WTC11 (cell line): ENCODE measurements at regions not wholly inside any gene's neighbourhood (a gene's known extent, or its start where the extent isn't known, plus 50 kb on each side); places are given as distances from the start of the nearest gene placed in this dataset.

Experiments used
- ATAC-seq: fragments of 200-7000 bp; cut with Tn5 transposase; 2 replicates; pipeline ENCODE4 v1.10.0; 2021; ENCODE audit warnings: mild to moderate bottlenecking, moderate library complexity
- CTCF ChIA-PET: fragments of 300-600 bp; sonication (Branson Sonifier 250); formaldehyde crosslinking; loops from one replicate; lab custom pipeline; 2021; ENCODE audit warnings: antibody characterized with exemption; lab: Charles Lee
- POLR2A ChIA-PET: fragments of 350-600 bp; sonication (Branson Sonifier 250); formaldehyde crosslinking; loops from one replicate; lab custom pipeline; 2021; ENCODE audit warnings: antibody characterized with exemption; lab: Charles Lee
- DNase-seq: peaks from one replicate; pipeline ENCODE4 v3.0.0; 2021; ENCODE audit warnings: low spot score
- H3K27ac Mint-ChIP-seq: 2 replicates; pipeline ENCODE4 v1.8.0; 2021; ENCODE audit warnings: mixed read lengths
- H3K27me3 Mint-ChIP-seq: 2 replicates; pipeline ENCODE4 v1.8.0; 2021; ENCODE audit warnings: low read depth, mild to moderate bottlenecking, moderate library complexity, mixed read lengths
- H3K36me3 Mint-ChIP-seq: 2 replicates; pipeline ENCODE4 v1.8.0; 2021; ENCODE audit warnings: mixed read lengths
- H3K4me1 Mint-ChIP-seq: 2 replicates; pipeline ENCODE4 v1.8.0; 2022; ENCODE audit warnings: mixed read lengths
- H3K4me3 Mint-ChIP-seq: 2 replicates; pipeline ENCODE4 v1.8.0; 2021; ENCODE audit warnings: mild to moderate bottlenecking, moderate library complexity, mixed read lengths
- H3K9me3 Mint-ChIP-seq: 2 replicates; pipeline ENCODE4 v1.8.0; 2021; ENCODE audit warnings: mixed read lengths
- ATF1 ChIP-seq: sonication (generic); formaldehyde crosslinking; IDR thresholded peaks from 2 replicates; pipeline ENCODE4 v1.8.1; 2023; ENCODE audit warnings: mild to moderate bottlenecking, moderate library complexity, missing genetic modification reagents
- CREB1 ChIP-seq: sonication (generic); formaldehyde crosslinking; IDR thresholded peaks from 2 replicates; pipeline ENCODE4 v1.8.0; 2023; ENCODE audit warnings: mild to moderate bottlenecking, missing genetic modification reagents
- CREM ChIP-seq: sonication (generic); formaldehyde crosslinking; IDR thresholded peaks from 2 replicates; pipeline ENCODE4 v1.8.1; 2022; ENCODE audit warnings: mild to moderate bottlenecking, missing genetic modification reagents, moderate library complexity
- ELF4 ChIP-seq: sonication (generic); formaldehyde crosslinking; IDR thresholded peaks from 2 replicates; pipeline ENCODE4 v1.8.1; 2022; ENCODE audit warnings: low read depth, mild to moderate bottlenecking, moderate library complexity, missing genetic modification reagents
- EMX1 ChIP-seq: fragments of 250-450 bp; sonication (Bioruptor Pico); IDR thresholded peaks from 2 replicates; pipeline ENCODE4 v1.8.0; 2021; ENCODE audit warnings: mild to moderate bottlenecking
- FOXP1 ChIP-seq: sonication (generic); formaldehyde crosslinking; IDR thresholded peaks from 2 replicates; pipeline ENCODE4 v1.8.0; 2022; ENCODE audit warnings: missing genetic modification reagents, mild to moderate bottlenecking, moderate library complexity, borderline replicate concordance
- GRHL2 ChIP-seq: fragments of 250-450 bp; sonication (Bioruptor Pico); IDR thresholded peaks from 2 replicates; pipeline ENCODE4 v1.8.0; 2022; ENCODE audit warnings: mild to moderate bottlenecking, moderate library complexity; ENCODE audit not compliant: insufficient replicate concordance, severe bottlenecking
- NFE2L1 ChIP-seq: sonication (generic); formaldehyde crosslinking; IDR thresholded peaks from 2 replicates; pipeline ENCODE4 v1.8.1; 2023; ENCODE audit warnings: missing genetic modification reagents
- NFYB ChIP-seq: sonication (generic); formaldehyde crosslinking; conservative IDR thresholded peaks from 2 replicates; pipeline ENCODE4 v1.8.0; 2022; ENCODE audit warnings: low read depth, missing genetic modification reagents
- NR3C1 ChIP-seq: sonication (generic); formaldehyde crosslinking; conservative IDR thresholded peaks from 2 replicates; pipeline ENCODE4 v1.8.1; 2023; ENCODE audit warnings: low read depth, mild to moderate bottlenecking, missing genetic modification reagents
- TCF7 ChIP-seq: sonication (generic); formaldehyde crosslinking; IDR thresholded peaks from 2 replicates; pipeline ENCODE4 v1.8.0; 2022; ENCODE audit warnings: mild to moderate bottlenecking, low read depth, missing genetic modification reagents, moderate library complexity
- ZNF317 ChIP-seq: sonication (generic); formaldehyde crosslinking; IDR thresholded peaks from 2 replicates; pipeline ENCODE4 v1.8.1; 2023; ENCODE audit warnings: low read depth, mild to moderate bottlenecking, moderate library complexity, missing genetic modification reagents, borderline replicate concordance
- ZNF423 ChIP-seq: fragments of 250-450 bp; sonication (Bioruptor Pico); IDR thresholded peaks from 2 replicates; pipeline ENCODE4 v2.1.2; 2022; ENCODE audit warnings: mild to moderate bottlenecking, moderate library complexity
- ZNF671 ChIP-seq: fragments of 250-450 bp; sonication (Bioruptor Pico); IDR thresholded peaks from 2 replicates; pipeline ENCODE4 v1.8.0; 2021; ENCODE audit warnings: mild to moderate bottlenecking
- TF ChIP-seq, protein P1 (sequence below): sonication (generic); formaldehyde crosslinking; IDR thresholded peaks from 2 replicates; pipeline ENCODE4 v1.8.0; 2022; ENCODE audit warnings: mild to moderate bottlenecking, missing genetic modification reagents
- TF ChIP-seq, protein P2 (sequence below): sonication (generic); formaldehyde crosslinking; IDR thresholded peaks from 2 replicates; pipeline ENCODE4 v1.8.1; 2023; ENCODE audit warnings: mild to moderate bottlenecking, missing genetic modification reagents, moderate library complexity
- TF ChIP-seq, protein P3 (sequence below): sonication (generic); formaldehyde crosslinking; conservative IDR thresholded peaks from 2 replicates; pipeline ENCODE4 v1.8.1; 2022; ENCODE audit warnings: mild to moderate bottlenecking, missing genetic modification reagents
- TF ChIP-seq, protein P4 (sequence below): sonication (generic); formaldehyde crosslinking; IDR thresholded peaks from 2 replicates; pipeline ENCODE4 v1.8.1; 2023; ENCODE audit warnings: mild to moderate bottlenecking, missing genetic modification reagents
- TF ChIP-seq, protein P5 (sequence below): sonication (generic); formaldehyde crosslinking; IDR thresholded peaks from 2 replicates; pipeline ENCODE4 v1.8.0; 2022; ENCODE audit warnings: missing genetic modification reagents
- TF ChIP-seq, protein P6 (sequence below): fragments of 250-450 bp; sonication (Bioruptor Pico); IDR thresholded peaks from 2 replicates; pipeline ENCODE4 v1.8.0; 2021; ENCODE audit warnings: mild to moderate bottlenecking
- TF ChIP-seq, protein P7 (sequence below): sonication (generic); formaldehyde crosslinking; IDR thresholded peaks from 2 replicates; pipeline ENCODE4 v1.8.1; 2023; ENCODE audit warnings: mild to moderate bottlenecking, missing genetic modification reagents, moderate library complexity

DNA sequence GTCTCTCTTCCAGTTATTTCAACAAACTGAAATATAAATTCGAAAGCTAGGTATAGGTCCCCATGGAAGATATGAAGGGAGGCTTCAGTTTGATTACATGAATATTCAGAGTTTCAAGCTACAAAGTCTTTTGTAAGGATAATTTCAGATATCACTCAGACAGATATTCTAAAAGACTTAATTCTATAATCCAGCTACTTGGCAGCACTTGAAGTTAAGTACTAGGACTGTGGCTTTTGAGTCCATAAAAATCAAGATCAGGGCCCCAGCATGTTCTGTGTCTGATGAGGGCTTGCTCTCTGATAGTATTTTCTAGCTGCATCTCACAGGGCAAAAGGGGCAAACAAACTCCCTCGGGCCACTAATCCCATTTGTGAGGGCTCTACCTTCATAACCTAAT, 160.6 kb upstream of the IRS2 start:
- Mint-ChIP-seq H3K4me3 (no peak overlapping the region), H3K27ac (no peak overlapping the region), H3K9me3 (peaks cover 37% of the 10 kb centered on the region)
- no peak for ATAC-seq
- TF ChIP-seq NFYB (CRISPR knock-in tag) = no peak
- TF ChIP-seq, protein P1, sequence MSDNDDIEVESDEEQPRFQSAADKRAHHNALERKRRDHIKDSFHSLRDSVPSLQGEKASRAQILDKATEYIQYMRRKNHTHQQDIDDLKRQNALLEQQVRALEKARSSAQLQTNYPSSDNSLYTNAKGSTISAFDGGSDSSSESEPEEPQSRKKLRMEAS = no peak
- TF ChIP-seq, all 79 proteins: peak for 0
- Mint-ChIP-seq H3K4me1 (no peaks in the 10 kb centered on the region), H3K27me3 (peaks cover 5% of the 10 kb centered on the region; the same call in 1 of the 2 replicates), H3K36me3 (peaks cover 7% of the 10 kb centered on the region; the same call in 1 of the 2 replicates)
- ChIA-PET CTCF (no interaction called here), POLR2A (no interaction called here)
- DNase-seq = no peak

DNA sequence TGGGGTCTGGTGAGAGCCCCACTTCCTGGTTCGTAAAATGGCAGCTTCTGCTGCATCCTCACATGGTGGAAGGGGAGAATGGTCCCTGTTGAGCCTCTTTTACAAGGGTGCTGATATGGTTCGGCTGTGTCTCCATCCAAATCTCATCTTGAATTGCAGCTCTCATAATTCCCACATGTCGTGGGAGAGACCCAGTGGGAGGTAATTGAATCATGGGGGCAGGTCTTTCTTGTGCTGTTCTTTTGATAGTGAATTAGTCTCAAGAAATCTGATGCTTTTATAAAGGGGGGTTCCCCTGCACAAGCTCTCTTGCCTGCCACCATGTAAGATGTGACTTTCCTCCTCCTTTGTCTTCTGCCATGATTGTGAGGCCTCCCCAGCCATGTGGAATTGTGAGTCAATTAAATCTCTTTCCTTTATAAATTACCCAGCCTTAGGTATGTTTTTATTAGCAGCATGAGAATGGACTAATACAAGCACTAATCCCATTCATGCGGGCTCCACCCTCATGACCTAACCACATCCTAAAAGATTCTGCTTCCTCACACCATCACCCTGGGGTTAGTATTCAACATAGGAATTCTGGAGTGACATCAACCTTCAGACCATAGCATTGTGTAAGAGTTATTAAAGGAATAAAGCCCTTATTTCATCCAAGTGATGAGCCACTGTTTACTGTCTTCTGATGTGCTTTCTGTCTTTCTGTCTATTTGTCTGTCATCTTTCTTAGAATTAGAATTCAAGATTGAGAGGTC, 159.0 kb upstream of the IRS2 start:
- Mint-ChIP-seq H3K36me3 (peaks cover 7% of the 10 kb centered on the region; the same call in 1 of the 2 replicates), H3K4me1 (no peaks in the 10 kb centered on the region), H3K9me3 (peaks cover 32% of the 10 kb centered on the region), H3K27ac (no peak overlapping the region), H3K27me3 (no peaks in the 10 kb centered on the region), H3K4me3 (no peak overlapping the region)
- DNase-seq (no peak), ATAC-seq (no peak)
- ChIA-PET CTCF (no interaction called here), POLR2A (no interaction called here)
- TF ChIP-seq, protein P2, sequence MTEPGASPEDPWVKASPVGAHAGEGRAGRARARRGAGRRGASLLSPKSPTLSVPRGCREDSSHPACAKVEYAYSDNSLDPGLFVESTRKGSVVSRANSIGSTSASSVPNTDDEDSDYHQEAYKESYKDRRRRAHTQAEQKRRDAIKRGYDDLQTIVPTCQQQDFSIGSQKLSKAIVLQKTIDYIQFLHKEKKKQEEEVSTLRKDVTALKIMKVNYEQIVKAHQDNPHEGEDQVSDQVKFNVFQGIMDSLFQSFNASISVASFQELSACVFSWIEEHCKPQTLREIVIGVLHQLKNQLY (CRISPR knock-in tag) = no peak
- TF ChIP-seq CREM (CRISPR knock-in tag) (no peak), ZNF317 (CRISPR knock-in tag) (no peak), NFE2L1 (CRISPR knock-in tag) (no peak), FOXP1 (CRISPR knock-in tag) (no peak)
- TF ChIP-seq, protein P3, sequence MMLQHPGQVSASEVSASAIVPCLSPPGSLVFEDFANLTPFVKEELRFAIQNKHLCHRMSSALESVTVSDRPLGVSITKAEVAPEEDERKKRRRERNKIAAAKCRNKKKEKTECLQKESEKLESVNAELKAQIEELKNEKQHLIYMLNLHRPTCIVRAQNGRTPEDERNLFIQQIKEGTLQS (CRISPR knock-in tag) = no peak
- TF ChIP-seq, protein P4, sequence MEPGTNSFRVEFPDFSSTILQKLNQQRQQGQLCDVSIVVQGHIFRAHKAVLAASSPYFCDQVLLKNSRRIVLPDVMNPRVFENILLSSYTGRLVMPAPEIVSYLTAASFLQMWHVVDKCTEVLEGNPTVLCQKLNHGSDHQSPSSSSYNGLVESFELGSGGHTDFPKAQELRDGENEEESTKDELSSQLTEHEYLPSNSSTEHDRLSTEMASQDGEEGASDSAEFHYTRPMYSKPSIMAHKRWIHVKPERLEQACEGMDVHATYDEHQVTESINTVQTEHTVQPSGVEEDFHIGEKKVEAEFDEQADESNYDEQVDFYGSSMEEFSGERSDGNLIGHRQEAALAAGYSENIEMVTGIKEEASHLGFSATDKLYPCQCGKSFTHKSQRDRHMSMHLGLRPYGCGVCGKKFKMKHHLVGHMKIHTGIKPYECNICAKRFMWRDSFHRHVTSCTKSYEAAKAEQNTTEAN (CRISPR knock-in tag) = no peak

DNA sequence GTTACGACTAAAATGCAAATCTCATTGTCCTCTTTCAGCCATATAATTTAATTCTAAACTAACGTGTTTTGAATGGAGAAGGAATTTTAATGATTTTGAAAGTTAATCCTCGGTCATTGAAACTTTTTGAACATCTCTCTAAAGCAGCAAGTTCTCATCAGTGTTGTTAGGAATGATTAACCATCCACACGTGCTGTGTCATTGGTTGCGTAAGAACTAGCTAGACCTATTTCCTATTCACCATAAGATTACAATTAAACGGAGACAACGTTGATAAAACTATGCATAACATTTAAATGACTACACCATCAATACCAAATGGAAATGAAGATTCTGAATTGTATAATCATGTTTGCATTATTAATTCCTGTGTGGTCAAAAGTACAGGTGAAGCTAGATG, 155.6 kb upstream of the IRS2 start:
- ATAC-seq = no peak
- POLR2A ChIA-PET = no interaction called here
- TF ChIP-seq ZNF423 (CRISPR knock-in tag) (no peak), TCF7 (CRISPR knock-in tag) (no peak), ATF1 (no peak), EMX1 (CRISPR knock-in tag) (no peak), NFYB (CRISPR knock-in tag) (no peak), CREB1 (CRISPR knock-in tag) (no peak), GRHL2 (CRISPR knock-in tag) (no peak), NR3C1 (CRISPR knock-in tag) (no peak), ELF4 (CRISPR knock-in tag) (no peak), ZNF671 (CRISPR knock-in tag) (no peak), NFE2L1 (CRISPR knock-in tag) (no peak), FOXP1 (CRISPR knock-in tag) (no peak)
- TF ChIP-seq, protein P5, sequence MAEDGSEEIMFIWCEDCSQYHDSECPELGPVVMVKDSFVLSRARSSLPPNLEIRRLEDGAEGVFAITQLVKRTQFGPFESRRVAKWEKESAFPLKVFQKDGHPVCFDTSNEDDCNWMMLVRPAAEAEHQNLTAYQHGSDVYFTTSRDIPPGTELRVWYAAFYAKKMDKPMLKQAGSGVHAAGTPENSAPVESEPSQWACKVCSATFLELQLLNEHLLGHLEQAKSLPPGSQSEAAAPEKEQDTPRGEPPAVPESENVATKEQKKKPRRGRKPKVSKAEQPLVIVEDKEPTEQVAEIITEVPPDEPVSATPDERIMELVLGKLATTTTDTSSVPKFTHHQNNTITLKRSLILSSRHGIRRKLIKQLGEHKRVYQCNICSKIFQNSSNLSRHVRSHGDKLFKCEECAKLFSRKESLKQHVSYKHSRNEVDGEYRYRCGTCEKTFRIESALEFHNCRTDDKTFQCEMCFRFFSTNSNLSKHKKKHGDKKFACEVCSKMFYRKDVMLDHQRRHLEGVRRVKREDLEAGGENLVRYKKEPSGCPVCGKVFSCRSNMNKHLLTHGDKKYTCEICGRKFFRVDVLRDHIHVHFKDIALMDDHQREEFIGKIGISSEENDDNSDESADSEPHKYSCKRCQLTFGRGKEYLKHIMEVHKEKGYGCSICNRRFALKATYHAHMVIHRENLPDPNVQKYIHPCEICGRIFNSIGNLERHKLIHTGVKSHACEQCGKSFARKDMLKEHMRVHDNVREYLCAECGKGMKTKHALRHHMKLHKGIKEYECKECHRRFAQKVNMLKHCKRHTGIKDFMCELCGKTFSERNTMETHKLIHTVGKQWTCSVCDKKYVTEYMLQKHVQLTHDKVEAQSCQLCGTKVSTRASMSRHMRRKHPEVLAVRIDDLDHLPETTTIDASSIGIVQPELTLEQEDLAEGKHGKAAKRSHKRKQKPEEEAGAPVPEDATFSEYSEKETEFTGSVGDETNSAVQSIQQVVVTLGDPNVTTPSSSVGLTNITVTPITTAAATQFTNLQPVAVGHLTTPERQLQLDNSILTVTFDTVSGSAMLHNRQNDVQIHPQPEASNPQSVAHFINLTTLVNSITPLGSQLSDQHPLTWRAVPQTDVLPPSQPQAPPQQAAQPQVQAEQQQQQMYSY (CRISPR knock-in tag) = no peak
- TF ChIP-seq, protein P6, sequence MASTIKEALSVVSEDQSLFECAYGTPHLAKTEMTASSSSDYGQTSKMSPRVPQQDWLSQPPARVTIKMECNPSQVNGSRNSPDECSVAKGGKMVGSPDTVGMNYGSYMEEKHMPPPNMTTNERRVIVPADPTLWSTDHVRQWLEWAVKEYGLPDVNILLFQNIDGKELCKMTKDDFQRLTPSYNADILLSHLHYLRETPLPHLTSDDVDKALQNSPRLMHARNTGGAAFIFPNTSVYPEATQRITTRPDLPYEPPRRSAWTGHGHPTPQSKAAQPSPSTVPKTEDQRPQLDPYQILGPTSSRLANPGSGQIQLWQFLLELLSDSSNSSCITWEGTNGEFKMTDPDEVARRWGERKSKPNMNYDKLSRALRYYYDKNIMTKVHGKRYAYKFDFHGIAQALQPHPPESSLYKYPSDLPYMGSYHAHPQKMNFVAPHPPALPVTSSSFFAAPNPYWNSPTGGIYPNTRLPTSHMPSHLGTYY (CRISPR knock-in tag) = no peak
- TF ChIP-seq, protein P4 (CRISPR knock-in tag) = no peak
- TF ChIP-seq, protein P7, sequence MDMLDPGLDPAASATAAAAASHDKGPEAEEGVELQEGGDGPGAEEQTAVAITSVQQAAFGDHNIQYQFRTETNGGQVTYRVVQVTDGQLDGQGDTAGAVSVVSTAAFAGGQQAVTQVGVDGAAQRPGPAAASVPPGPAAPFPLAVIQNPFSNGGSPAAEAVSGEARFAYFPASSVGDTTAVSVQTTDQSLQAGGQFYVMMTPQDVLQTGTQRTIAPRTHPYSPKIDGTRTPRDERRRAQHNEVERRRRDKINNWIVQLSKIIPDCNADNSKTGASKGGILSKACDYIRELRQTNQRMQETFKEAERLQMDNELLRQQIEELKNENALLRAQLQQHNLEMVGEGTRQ (CRISPR knock-in tag) = no peak

More for the DNA sequence above, 155.6 kb upstream of the IRS2 start:
- CTCF ChIA-PET = no interaction called here
- H3K27me3 Mint-ChIP-seq = no peaks in the 10 kb centered on the region
- no peak overlapping the region for H3K27ac Mint-ChIP-seq
- H3K9me3 Mint-ChIP-seq = peaks cover 29% of the 10 kb centered on the region
- DNase-seq = no peak
- H3K4me1 Mint-ChIP-seq = no peaks in the 10 kb centered on the region
- no peak overlapping the region for H3K4me3 Mint-ChIP-seq
- peaks cover 7% of the 10 kb centered on the region; the same call in 1 of the 2 replicates for H3K36me3 Mint-ChIP-seq
